PC-3 (cell line): ENCODE measurements at regions not wholly inside any gene's neighbourhood (a gene's known extent, or its start where the extent isn't known, plus 50 kb on each side); places are given as distances from the start of the nearest gene placed in this dataset.

Source experiments
- CTCF ChIP-seq: fragments of 300-600 bp; sonication (generic); conservative IDR thresholded peaks from 2 replicates; pipeline ENCODE4 v1.5.1; 2017; ENCODE audit warnings: antibody characterized with exemption, low read depth, mild to moderate bottlenecking, low read length
- EZH2 ChIP-seq: fragments of 300-600 bp; sonication (generic); IDR thresholded peaks from one replicate; pipeline ENCODE4 v1.6.1; 2017; ENCODE audit warnings: antibody characterized with exemption, mild to moderate bottlenecking, low read length; ENCODE audit not compliant: unreplicated experiment
- EZH2phosphoT487 ChIP-seq: fragments of 300-600 bp; sonication (generic); IDR thresholded peaks from 2 replicates; pipeline ENCODE4 v1.6.1; 2018; ENCODE audit warnings: mild to moderate bottlenecking, antibody characterized with exemption, low read length, borderline replicate concordance

DNA sequence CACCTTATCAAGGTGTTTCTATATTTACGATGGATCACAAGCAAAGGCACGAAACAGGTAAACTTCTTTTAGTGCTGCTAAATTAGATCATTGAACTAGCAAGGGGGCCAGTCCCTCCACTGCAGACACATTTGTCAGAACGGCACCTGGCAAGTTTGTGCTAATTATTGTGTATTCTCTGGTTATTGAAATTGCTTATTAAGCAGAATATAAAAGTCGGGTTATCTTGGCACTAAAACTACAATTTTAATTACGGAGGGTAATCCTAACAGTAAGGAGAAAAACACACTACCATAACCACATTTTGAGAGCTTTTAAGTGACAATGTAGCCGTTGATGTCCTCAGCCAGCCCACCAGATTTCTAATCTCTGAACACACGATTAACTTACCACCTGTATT, 118.9 kb upstream of the BTN3A2 start:
- TF ChIP-seq CTCF (no peak), EZH2phosphoT487 (no peak), EZH2 (no peak)
